Endothelial cell of umbilical vein (primary cell): ENCODE measurements at regions not wholly inside any gene's neighbourhood (a gene's known extent, or its start where the extent isn't known, plus 50 kb on each side); places are given as distances from the start of the nearest gene placed in this dataset.

Experiments
- BruUV-seq: library from RNA; stranded (reverse); fragments of 400-500 nt; replicated peaks from 2 replicates; lab custom pipeline; 2021; lab: Mats Ljungman, UMichigan
- CTCF ChIA-PET: fragments of 300-600, 350-600 bp; sonication (Branson Sonifier 250); formaldehyde crosslinking; loops from one replicate; lab custom pipeline; 2021; ENCODE audit warnings: antibody characterized with exemption, inconsistent platforms; lab: Charles Lee
- POLR2A ChIA-PET: fragments of 300-600, 350-600 bp; sonication (Branson Sonifier 250); formaldehyde crosslinking; loops from one replicate; lab custom pipeline; 2021; ENCODE audit warnings: antibody characterized with exemption, inconsistent platforms; lab: Charles Lee
- DNase-seq: peaks from one replicate; pipeline ENCODE4 v3.0.0-alpha.2; 2011; ENCODE audit warnings: low read depth, low spot score
- FAIRE-seq: peaks from 2 replicates; lab custom pipeline; 2011; peaks lifted over from hg19 to GRCh38; lab: Jason Lieb, UNC
- H2AFZ ChIP-seq: 2 replicates; pipeline ENCODE4 v1.6.0; 2012; ENCODE audit warnings: low read depth, low read length, control low read depth, inconsistent platforms
- H3K27ac ChIP-seq: 2 replicates; pipeline ENCODE4 v1.5.1; 2011; ENCODE audit warnings: low read depth, mild to moderate bottlenecking, control low read depth, low read length, moderate library complexity; ENCODE audit not compliant: insufficient read depth
- H3K27me3 ChIP-seq, 2 experiments: 2 replicates each; pipeline versions ENCODE4 v1.6.0 to v1.6.1; 2011; ENCODE audit warnings: low read length in 2 of 2, mixed read lengths in 1 of 2; ENCODE audit not compliant: control insufficient read depth in 2 of 2, insufficient read depth in 2 of 2
- H3K36me3 ChIP-seq, 2 experiments: 2 replicates in 1 of 2; 3 replicates in 1 of 2; pipeline ENCODE4 v1.5.1; 2011; ENCODE audit warnings: low read length in 2 of 2, mild to moderate bottlenecking in 1 of 2, moderate library complexity in 1 of 2; ENCODE audit not compliant: control insufficient read depth in 2 of 2, insufficient read depth in 2 of 2; ENCODE audit errors: extremely low read depth in 1 of 2
- H3K4me1 ChIP-seq: 3 replicates; pipeline ENCODE4 v1.5.1; 2011; ENCODE audit warnings: mild to moderate bottlenecking, low read length; ENCODE audit not compliant: control insufficient read depth, insufficient read depth; ENCODE audit errors: extremely low read depth
- H3K4me2 ChIP-seq: 2 replicates; pipeline ENCODE4 v1.6.1; 2011; ENCODE audit warnings: low read length, control low read depth, mixed read lengths; ENCODE audit not compliant: insufficient read depth
- H3K4me3 ChIP-seq, 3 experiments: fragments of 200-600 bp in 1 of 3; sonication (generic), shearing (Covaris generic) in 1 of 3; replicated peaks in 1 of 3; 2 replicates each; pipeline ENCODE4 v1.5.1; 2011 to 2016; ENCODE audit warnings: control low read depth in 3 of 3, low read length in 3 of 3, mild to moderate bottlenecking in 2 of 3, inconsistent platforms in 1 of 3, low read depth in 1 of 3, moderate library complexity in 1 of 3; ENCODE audit not compliant: insufficient read depth in 1 of 3
- H3K79me2 ChIP-seq: 2 replicates; pipeline ENCODE4 v1.6.0; 2012; ENCODE audit warnings: low read length, inconsistent platforms; ENCODE audit not compliant: control insufficient read depth, insufficient read depth
- H3K9ac ChIP-seq: replicated peaks from 2 replicates; pipeline ENCODE3; 2011; ENCODE audit warnings: low read length, control low read depth; ENCODE audit not compliant: insufficient read depth; ENCODE audit errors: extremely low read depth
- H3K9me1 ChIP-seq: replicated peaks from 3 replicates; pipeline ENCODE4 v1.6.0; 2011; ENCODE audit warnings: mild to moderate bottlenecking, low read length; ENCODE audit not compliant: control insufficient read depth, insufficient read depth; ENCODE audit errors: extremely low read depth
- H3K9me3 ChIP-seq: replicated peaks from 2 replicates; pipeline ENCODE4 v1.5.1; 2012; ENCODE audit warnings: low read length, inconsistent platforms; ENCODE audit not compliant: control insufficient read depth, insufficient read depth
- H4K20me1 ChIP-seq: replicated peaks from 2 replicates; pipeline ENCODE3; 2011; ENCODE audit warnings: mild to moderate bottlenecking, low read length; ENCODE audit not compliant: control insufficient read depth, insufficient read depth; ENCODE audit errors: extremely low read depth
- EZH2 ChIP-seq: IDR thresholded peaks from 2 replicates; pipeline ENCODE4 v1.6.1; 2012; ENCODE audit warnings: borderline replicate concordance, low read depth, mild to moderate bottlenecking, moderate library complexity, low read length, inconsistent platforms; ENCODE audit not compliant: severe bottlenecking
- FOS ChIP-seq: IDR thresholded peaks from 2 replicates; pipeline ENCODE4 v1.6.1; 2011; ENCODE audit warnings: mild to moderate bottlenecking, low read length, moderate library complexity, borderline replicate concordance; ENCODE audit not compliant: insufficient read depth
- GATA2 ChIP-seq: IDR thresholded peaks from 2 replicates; pipeline ENCODE4 v1.7.0; 2011; ENCODE audit warnings: low read depth, mild to moderate bottlenecking, moderate library complexity, mixed read lengths, low read length; ENCODE audit not compliant: insufficient read length, insufficient read depth
- JUN ChIP-seq: IDR thresholded peaks from 2 replicates; pipeline ENCODE4 v1.6.1; 2011; ENCODE audit warnings: borderline replicate concordance, low read depth; ENCODE audit not compliant: insufficient read length, insufficient read depth
- MYC ChIP-seq: IDR thresholded peaks from one replicate; pipeline ENCODE4 v1.6.1; 2011; ENCODE audit warnings: mild to moderate bottlenecking, low read depth, low read length
- POLR2A ChIP-seq: IDR thresholded peaks from 2 replicates; pipeline ENCODE4 v1.6.1; 2012; ENCODE audit warnings: low read depth, mild to moderate bottlenecking, control low read depth, low read length
- POLR2AphosphoS5 ChIP-seq: IDR thresholded peaks from 2 replicates; pipeline ENCODE4 v1.6.1; 2012; ENCODE audit warnings: low read depth, mild to moderate bottlenecking, control low read depth, low read length, moderate library complexity; ENCODE audit not compliant: insufficient read depth
- dilution Hi-C: fragments of 300-500 bp; cut with MboI; formaldehyde crosslinking; loops from one replicate; pipeline ENCODE4 v1.15.0; 2019; ENCODE audit warnings: low sequenced_read_pairs; ENCODE audit not compliant: extremely low pct_ligation_motif_present
- intact Hi-C: fragments of 100-400 bp; cut with micrococcal nuclease; formaldehyde crosslinking; loops from one replicate; pipeline ENCODE4 v1.10.0; 2022
- TF ChIP-seq, protein P1 (sequence below), 2 donors: IDR thresholded peaks; 1 replicate in 1 of 2; 2 replicates in 1 of 2; pipeline ENCODE4 v1.5.1; 2011; ENCODE audit warnings: low read length in 2 of 2, mild to moderate bottlenecking in 2 of 2, moderate library complexity in 2 of 2, control low read depth in 1 of 2, inconsistent platforms in 1 of 2, low read depth in 1 of 2; ENCODE audit not compliant: insufficient read depth in 1 of 2; ENCODE audit errors: extremely low read depth in 1 of 2
- TF ChIP-seq, protein P2 (sequence below): IDR thresholded peaks from 2 replicates; pipeline ENCODE4 v1.6.1; 2011; ENCODE audit not compliant: insufficient read depth, insufficient read length

DNA sequence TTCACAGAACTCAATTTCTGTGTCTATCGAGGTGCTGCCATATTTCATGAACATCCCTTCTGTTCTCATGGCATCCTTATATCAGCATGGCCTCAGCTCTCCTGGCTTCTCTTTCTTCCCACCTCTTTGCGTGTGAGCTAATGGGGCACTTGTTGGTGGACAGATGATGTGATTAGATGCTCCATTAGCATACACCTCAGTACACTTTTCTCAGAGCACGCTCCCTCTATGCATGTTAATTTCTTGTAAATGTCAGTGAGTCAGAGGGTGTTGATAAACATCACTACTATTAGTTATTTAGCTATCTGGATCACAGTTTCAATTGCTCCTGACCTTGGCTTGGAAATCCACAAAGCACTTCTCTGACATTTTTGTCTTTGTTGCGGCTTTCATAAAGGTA, 159.4 kb downstream of the CD8B2 start:
- no peak for FAIRE-seq
- CTCF ChIA-PET: no interaction called here

More for the DNA sequence above, 159.4 kb downstream of the CD8B2 start:
- Histone ChIP-seq H3K9ac (no peak overlapping the region), H3K4me2 (no peak overlapping the region), H3K27me3 (no peaks in the 10 kb centered on the region), H3K9me3 (peaks cover 7% of the 10 kb centered on the region), H3K4me1 (no peaks in the 10 kb centered on the region), H2AFZ (no peak overlapping the region), H3K4me3 (no peak overlapping the region), H3K36me3 (no peaks in the 10 kb centered on the region), H3K27ac (no peak overlapping the region), H3K79me2 (no peaks in the 10 kb centered on the region), H3K9me1 (no peaks in the 10 kb centered on the region), H4K20me1 (no peaks in the 10 kb centered on the region)
- intact Hi-C loops (no loop called here), dilution Hi-C loops (no loop called here)
- no peak for DNase-seq
- POLR2A ChIA-PET: no interaction called here
- no TSS peak for BruUV-seq
- no peak for TF ChIP-seq POLR2AphosphoS5
- TF ChIP-seq POLR2A: no peak
- no peak for TF ChIP-seq JUN
- TF ChIP-seq MYC: no peak
- TF ChIP-seq, protein P1, sequence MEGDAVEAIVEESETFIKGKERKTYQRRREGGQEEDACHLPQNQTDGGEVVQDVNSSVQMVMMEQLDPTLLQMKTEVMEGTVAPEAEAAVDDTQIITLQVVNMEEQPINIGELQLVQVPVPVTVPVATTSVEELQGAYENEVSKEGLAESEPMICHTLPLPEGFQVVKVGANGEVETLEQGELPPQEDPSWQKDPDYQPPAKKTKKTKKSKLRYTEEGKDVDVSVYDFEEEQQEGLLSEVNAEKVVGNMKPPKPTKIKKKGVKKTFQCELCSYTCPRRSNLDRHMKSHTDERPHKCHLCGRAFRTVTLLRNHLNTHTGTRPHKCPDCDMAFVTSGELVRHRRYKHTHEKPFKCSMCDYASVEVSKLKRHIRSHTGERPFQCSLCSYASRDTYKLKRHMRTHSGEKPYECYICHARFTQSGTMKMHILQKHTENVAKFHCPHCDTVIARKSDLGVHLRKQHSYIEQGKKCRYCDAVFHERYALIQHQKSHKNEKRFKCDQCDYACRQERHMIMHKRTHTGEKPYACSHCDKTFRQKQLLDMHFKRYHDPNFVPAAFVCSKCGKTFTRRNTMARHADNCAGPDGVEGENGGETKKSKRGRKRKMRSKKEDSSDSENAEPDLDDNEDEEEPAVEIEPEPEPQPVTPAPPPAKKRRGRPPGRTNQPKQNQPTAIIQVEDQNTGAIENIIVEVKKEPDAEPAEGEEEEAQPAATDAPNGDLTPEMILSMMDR (IDR thresholded peaks at IDR 0.05; ENCODE audit: extremely low read depth in 1 of 2, insufficient read depth in 1 of 2, low read depth in 1 of 2, low read length in 2 of 2): no peak
- no peak for TF ChIP-seq EZH2
- no peak for TF ChIP-seq GATA2
- no peak for TF ChIP-seq FOS
- TF ChIP-seq, protein P2, sequence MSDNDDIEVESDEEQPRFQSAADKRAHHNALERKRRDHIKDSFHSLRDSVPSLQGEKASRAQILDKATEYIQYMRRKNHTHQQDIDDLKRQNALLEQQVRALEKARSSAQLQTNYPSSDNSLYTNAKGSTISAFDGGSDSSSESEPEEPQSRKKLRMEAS: no peak
